NCI-H82 treated with DMSO at 0.1 percent for 48 hours (cell line): ENCODE measurements at regions not wholly inside any gene's neighbourhood (a gene's known extent, or its start where the extent isn't known, plus 50 kb on each side); places are given as distances from the start of the nearest gene placed in this dataset.
A peak's percentile ranks its signal among the peaks of the same experiment; 100 is the strongest.
"Not testable (repeated sequence)": the region's sequence is repeated elsewhere in the genome, so short reads cannot be mapped to it uniquely, and the experiment has no call there.

Experiments
- DNase-seq: peaks from one replicate; lab custom pipeline; 2025; ENCODE audit not compliant: unreplicated experiment; lab: John Stamatoyannopoulos, UW

DNA sequence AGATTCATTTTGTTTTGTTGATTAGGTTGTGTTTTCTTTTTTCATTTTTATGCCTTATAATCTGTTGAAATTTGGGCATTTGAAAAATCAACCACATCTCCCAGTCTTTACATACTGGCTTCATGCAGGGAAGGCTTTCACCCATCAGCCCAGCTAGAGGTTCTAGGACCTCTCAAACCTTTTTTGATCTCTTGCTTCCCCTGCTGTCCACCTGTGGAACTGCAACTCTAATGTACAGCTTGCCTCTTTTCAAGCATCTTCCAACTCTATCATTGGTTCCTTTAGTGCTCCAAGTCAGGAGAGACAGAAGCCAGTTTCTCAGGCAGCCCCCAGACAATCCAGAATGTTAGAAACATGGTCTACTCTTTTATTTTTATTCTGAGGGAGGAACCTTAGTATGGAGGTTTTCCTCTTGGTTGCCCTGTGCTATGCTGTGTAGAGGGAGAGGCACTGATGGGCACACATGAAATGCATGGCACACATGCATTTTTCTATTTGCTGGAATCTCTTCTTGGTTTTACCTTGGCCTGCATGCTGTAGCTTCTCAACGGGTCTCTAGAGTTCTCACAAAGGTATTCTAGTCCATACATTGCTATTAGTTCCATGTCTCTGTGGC, 107.2 kb upstream of the L3MBTL4 start:
- no peak for DNase-seq

DNA sequence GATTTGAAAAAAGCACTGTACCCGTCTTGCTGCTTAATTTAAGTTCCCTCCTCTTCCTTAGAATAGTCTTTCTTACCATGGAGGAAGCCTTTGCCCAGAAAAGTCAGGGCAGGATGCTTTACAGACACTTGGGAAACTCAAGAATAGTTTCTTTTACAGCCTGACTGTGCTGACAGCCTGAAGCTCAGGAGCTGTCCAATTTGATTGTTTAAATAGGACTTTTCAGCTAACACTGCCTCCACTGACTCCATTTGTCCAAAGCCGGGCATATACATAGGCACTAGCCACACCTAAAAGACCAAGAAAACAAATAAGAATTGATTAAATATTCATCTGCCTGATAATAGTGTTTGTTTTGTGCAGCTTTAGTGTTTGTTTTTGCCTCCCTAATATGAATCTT, 110.9 kb upstream of the L3MBTL4 start:
- DNase-seq = no peak

- DNase-seq = no peak
Measured at GRCh38 chr18:6537475-6537874, 122.8 kb upstream of the L3MBTL4 start.

DNA sequence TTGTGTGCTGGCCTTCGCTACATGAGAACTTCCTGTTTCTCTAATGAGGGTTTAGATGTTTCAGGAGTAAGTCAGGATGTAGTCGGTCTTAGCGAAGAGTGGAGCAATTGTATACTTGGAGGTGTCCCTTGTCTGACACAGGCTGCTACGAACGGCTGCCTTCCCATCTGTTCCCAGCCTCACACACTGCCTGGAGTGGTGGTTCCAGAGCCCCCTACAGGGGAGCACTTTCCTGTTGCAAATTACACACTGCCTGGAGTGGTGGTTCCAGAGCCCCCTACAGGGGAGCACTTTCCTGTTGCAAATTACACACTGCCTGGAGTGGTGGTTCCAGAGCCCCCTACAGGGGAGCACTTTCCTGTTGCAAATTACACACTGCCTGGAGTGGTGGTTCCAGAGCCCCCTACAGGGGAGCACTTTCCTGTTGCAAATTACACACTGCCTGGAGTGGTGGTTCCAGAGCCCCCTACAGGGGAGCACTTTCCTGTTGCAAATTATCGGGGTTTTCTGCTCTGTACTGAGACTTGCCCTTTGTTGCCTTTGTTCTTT, 126.5 kb upstream of the L3MBTL4 start:
- DNase-seq = not testable (repeated sequence)

DNA sequence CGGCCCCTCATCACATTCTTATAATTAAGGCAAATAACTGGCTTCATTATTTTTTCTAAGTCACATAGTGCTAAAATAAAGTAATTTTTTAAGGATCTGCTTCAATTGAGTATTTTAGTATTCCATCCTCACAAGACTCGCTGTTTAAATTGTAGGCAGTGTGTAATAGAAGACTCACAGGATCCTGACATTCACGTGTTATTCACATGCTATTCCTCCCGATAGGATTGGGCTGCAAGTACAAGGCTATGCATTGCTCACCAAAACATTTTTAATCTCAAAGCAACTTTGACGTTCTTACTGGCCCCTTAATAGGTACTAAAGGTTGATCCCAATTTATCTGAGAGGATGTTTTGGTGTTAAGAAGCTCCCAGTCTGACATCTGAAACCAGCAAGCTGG, 127.6 kb upstream of the L3MBTL4 start:
- peak; percentile 81 for DNase-seq

GRCh38 chr18:6543330-6543908, 128.7 kb upstream of the L3MBTL4 start:
- peak; percentile 94 for DNase-seq

GRCh38 chr18:6546229-6546628, 131.5 kb upstream of the L3MBTL4 start:
- no peak for DNase-seq

DNA sequence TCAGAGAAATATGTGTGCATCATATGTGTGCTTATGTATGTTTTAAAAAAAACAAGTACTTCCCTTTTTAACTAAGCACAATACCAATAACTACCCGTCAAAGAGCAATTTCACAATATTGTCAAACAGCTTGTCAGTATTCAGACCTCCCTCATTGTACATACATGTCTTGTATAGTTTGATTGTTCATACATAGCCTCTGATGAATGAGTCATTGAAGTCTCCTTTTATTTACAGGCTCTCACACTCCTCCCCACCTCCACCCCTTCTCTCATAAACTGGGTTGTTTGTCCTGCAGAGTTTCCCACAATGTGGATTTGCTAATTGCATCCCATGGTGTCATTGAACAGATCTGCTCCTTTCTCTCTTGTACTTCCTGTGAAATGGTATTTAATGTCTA, 132.8 kb upstream of the L3MBTL4 start:
- no peak for DNase-seq

DNA sequence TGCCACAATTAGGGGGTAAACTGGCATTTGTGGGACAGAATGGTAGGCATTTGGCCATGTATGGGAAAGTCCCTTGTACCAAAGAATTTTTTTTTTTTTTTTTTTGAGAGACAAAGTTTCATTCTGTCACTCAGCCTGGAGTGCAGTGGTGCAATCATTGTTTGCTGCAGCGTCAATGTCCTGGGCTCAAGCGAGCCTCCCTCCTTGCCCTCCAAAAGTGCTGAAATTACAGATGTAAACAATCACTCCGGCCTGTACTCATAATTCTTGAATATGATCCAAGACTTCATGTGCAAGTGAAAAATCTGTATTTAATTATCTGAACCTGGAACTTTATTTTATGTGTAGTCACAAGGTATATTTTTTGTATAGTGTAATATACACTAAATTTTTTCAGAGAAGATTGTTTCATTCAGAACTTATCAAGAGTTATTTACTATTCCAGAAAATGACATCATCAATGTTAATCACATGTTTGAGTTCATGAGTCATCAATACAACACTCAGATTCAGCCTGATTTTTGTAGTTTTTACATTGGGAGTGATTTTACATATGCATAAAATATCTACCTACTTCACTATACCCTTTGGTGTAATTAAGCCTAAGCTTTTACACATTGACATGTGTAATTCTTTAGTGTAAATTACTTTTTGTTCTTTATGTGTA, 138.7 kb upstream of the L3MBTL4 start:
- no peak for DNase-seq

- DNase-seq = no peak
Measured at GRCh38 chr18:6557057-6557769, 142.5 kb upstream of the L3MBTL4 start.

DNA sequence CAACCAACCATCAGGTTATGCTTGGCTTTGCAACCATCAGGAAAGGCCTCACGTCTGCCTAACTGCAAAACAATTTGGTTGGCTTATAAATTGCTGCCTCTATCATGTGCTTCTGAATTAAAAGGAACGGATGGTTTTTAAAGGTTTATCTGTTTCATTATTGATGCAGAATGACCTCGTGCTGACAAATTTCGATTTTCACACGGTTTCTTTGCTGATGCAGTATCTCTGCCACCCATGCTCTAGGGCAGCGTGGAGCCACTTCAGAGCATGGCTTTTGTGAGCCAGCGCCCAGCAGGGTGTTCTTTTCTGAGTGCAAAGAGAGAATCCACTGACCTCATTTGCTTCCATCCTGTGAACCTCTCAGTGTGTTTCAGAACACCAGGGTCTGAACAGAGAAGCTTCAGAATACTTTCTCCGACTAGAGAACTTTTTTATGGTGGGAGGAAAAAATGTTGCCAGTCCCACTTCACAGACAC, 143.1 kb upstream of the L3MBTL4 start:
- no peak for DNase-seq

GRCh38 chr18:6558446-6559156, 143.9 kb upstream of the L3MBTL4 start:
- DNase-seq = no peak

GRCh38 chr18:6559296-6559695, 144.6 kb upstream of the L3MBTL4 start:
- DNase-seq = no peak

DNA sequence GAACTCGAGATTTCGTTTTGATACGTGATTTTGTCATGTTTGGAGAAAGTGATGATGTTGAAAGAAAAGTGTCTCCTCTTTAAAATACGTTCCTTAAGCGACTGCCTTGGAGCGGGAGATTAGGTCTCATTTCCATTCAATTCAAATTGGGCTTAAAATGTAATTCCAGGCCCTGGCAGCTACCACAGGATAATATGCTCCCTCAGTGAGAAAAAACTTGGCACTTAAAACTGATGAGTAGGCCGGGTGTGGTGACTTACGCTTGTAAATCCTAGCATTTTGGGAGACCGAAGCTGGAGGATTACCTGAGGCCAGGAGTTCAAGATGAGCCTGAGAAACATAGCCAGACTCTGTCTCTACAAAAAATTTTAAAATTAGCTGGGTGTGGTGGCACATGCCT, 146.3 kb upstream of the L3MBTL4 start:
- DNase-seq = peak; percentile 90

GRCh38 chr18:6561420-6561861, 146.7 kb upstream of the L3MBTL4 start:
- peak; percentile 100 for DNase-seq

DNA sequence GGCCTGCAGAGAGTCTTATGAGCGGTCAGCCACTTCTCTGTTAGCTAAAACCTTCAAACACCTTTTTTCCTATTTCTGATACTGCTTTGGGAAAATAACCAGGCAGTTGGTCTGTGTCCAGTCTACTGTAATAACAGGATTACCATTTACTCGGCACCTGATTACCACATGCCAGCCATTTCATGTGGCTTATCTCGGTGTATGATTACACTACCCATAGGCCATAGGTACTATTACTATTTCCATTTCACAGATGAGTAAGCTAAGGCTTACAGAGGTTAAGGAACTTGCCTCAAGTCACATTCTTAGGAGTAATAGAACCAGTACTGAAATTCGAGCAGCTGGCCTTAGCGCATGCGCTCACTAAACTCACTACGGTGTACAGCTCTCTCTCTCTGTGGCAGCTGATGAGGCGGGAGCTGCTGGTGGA, 147.2 kb upstream of the L3MBTL4 start:
- DNase-seq = peak; percentile 95

DNA sequence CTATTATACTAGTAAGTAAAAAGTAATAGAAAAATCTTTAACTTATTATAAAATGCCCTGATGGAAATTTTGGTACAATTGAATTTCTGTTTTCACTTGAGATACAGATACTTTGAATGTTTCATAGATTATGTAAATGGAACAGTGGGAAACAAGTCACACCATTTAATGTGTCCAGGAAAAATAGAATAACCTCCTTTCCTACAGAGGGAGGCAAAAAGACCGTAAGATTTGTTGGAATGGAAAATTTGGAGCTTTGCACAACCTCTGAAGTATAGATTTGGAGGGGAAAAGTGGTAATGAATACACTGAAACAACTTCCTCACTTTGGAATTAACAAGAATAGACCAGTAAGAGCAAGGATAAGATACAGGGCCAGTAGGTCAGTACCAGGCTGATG, 149.2 kb upstream of the L3MBTL4 start:
- no peak for DNase-seq

DNA sequence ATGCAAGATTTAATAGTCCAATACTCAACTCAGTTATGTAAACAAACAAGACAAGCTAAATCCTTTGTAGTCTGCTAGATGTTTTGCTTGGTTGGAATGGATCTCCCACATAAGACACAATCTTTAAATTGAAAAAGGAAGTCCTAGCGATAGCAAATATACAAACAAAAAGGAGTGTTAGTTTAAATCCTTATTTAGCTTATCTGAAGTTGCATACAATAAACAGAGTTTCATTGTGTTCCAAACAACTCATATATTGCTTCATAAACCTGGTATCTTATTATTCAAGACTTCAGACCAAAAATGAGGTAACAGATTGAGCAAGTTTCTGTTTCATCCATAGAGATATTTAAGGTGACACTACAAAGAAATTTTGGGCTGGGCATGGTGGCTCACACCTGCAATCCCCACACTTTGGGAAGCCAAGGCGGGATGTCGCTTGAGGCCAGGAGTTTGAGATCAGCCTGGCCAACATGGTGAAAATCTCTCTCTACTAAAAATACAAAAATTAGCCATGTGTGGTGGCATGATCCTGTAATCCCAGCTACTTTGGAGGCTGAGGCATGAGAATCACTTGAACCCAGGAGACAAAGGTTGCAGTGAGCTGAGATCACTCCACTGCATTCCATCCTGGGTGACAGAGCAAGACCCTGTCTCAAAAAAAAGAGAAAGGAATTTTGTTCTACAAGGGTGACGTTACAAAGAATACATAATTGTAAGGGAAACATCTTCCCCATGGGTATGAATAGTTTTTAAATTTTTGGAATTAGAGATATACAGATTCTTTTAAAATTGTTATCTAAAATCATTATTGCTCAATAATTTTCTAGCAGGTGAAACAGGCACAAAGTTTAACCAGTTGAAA, 150.5 kb upstream of the L3MBTL4 start:
- no peak for DNase-seq

GRCh38 chr18:6565815-6566081, 151.0 kb upstream of the L3MBTL4 start:
- no peak for DNase-seq

DNA sequence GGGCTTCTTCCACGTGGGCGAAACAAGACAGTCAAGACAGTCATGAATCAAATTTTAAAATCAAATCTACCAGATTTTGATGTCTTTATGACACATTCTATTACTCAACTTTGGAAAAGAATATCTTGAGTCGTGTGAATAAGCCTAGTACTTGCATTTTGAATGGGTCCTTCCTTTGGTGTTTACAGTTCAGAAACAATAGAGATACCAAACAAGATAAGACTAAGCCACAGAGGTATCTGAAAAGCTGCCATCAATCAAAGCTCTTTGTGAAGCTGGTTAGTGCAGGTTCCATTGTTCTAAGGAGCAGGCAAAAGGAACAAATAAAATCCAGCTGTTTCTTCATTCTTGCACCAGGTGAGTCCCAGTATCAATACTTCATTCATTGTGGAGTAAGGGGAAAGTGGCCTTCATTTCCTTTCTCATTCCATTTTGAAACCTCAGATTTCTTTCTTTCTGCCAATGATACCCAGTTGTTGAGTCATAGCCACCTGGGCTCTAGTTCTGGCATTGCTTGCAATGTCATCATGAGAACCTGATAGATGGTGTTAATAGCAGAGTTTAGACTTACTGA, 151.7 kb upstream of the L3MBTL4 start:
- no peak for DNase-seq
